Stimulated activated CD4-positive, alpha-beta T cell treated with anti-CD3 and anti-CD28 coated beads, Interleukin-15, amount 100 ng/mL, for 48 hours (primary cell): ENCODE measurements at regions not wholly inside any gene's neighbourhood (a gene's known extent, or its start where the extent isn't known, plus 50 kb on each side); places are given as distances from the start of the nearest gene placed in this dataset.

Experiments used
- DNase-seq, 2 donors: peaks; one replicate each; pipeline ENCODE4 v3.0.0-alpha.2; 2020; ENCODE audit warnings: low read depth in 2 of 2

- DNase-seq: no peak
Observed at GRCh38 chr2:51237626-51238271, 205.8 kb upstream of the NRXN1 start.

GRCh38 chr2:51232027-51232426, 200.1 kb upstream of the NRXN1 start:
- no peak for DNase-seq

DNA sequence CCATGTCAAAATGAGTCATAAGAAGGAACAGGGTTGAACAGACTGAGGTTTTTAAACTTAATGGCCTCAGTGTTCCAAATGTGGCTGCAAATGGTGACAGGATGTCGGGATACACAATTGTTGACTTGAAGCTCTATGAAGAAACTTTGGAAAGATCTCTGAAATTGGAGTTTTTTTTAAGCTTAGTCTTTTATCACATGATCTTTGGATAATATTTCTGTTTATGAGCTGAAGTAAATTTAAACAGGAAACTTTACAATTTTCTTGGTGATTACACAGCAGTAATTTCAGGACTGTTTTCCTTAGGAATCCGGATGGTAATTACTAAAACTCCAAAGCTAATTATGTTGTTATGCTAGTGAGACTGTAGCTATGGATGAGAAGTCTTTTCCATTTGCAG, 199.1 kb upstream of the NRXN1 start:
- DNase-seq: no peak

DNA sequence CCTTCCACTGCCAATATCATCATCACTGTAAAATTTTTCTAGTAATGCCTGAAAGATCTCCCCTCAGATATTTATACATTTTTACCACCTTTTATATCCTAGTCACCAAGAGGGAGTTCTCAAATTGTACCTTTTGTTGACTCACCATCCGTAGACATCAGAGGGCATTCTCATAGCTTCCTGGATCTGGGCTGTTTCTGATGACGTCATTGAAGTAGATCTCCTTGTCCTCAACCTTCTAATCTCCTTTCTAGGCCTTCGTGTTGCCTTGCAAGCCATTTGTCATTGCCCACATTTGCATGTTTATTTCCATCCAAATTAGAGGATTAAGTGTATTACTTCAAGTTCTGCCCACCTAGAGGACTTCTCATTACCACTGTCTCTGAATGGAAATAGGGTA, 193.4 kb upstream of the NRXN1 start:
- DNase-seq: no peak

GRCh38 chr2:51224790-51225189, 192.9 kb upstream of the NRXN1 start:
- DNase-seq: no peak

DNA sequence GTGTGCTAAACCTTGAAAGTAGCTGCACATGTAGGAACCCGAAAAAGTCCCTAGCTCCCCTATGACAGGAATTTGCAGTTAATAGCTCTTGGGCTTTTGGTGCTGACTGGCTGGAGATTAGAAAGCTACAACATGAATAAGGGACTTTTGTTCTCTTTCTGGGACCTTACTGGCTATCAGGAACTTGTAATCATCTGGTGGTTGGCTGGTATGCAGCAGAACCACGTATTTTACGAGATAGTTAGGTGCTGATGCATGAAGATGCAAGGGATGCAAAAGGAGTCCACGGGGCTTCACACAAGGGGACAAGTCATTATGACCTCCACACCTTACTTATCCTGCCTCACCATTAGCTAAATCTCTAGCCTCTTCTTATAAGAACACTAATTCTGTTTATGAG, 190.2 kb upstream of the NRXN1 start:
- no peak for DNase-seq

DNA sequence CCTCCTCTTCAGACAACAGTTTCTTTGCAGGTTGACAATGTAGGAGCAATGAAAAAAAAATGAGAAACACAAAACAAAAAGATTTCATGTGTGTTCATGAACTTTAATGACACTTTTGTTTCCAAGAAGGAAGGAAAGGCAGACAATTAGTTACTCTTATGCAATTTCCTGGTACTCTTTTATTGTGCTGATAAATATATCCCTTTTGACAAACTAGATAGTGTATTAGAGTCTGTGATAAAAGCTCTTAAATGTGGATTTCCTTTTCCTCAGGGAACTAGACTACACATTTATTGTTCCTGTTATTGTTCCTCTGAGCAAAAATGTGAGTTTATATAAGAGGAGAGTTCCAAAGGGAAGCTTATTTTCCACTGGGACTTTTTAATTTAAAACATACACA, 188.7 kb upstream of the NRXN1 start:
- DNase-seq: no peak

GRCh38 chr2:51220080-51220479, 188.1 kb upstream of the NRXN1 start:
- no peak for DNase-seq

GRCh38 chr2:51219468-51219867, 187.5 kb upstream of the NRXN1 start:
- DNase-seq: no peak

DNA sequence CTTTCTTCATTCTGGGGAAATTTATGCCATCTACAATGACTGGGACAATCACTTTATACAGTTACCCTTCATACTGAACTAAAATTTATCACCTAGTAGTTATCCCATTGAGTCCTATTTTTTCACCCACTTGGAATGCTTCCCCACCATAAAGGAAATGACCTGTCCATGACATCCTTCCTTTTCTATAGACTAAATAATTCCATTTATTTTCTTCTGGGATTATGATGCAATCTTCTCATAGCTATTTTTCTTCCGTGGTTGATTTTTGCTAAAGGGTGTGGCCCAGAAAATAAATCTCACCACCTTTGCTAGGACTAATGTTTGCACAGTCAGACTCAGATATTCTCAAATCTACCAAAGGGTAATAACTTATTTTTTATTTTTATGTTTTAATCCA, 186.1 kb upstream of the NRXN1 start:
- no peak for DNase-seq

DNA sequence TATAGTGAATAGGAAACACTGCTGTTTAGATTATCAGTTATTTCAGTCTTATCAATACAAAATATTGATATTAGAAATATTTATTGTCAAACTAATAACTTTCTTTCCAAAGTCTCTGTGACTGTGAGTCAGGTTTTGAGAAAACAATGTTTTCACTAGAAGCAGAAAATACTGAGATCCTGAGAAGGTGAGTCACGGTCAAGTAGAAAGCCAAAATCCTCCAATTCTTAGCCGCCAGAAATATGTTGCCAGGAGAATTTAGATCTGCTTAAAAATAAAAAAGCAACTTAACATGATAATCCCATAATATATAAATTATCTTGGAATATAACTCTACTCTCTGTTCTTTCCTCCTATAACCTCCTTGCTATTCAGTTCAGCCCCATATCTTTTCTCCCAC, 181.9 kb upstream of the NRXN1 start:
- no peak for DNase-seq

- no peak for DNase-seq
Observed at GRCh38 chr2:51212374-51212773, 180.4 kb upstream of the NRXN1 start.

DNA sequence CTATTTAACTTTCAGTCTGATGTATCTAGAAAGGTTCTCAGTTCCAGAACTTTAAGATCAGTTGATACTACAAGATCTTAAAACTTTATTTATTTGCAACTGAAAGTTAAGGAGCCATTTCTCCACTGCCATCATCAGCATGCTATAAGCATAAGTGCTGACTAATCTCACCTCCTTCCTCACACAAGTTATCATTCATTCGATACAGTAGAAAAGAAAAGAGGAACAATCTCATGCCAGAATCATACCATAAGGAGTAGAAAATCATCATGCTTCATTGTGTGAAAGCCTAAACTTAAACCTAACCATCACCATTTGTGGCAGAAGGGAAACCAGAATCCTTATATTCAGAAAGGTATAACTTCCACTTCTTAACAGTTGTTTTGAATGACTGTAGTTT, 176.6 kb upstream of the NRXN1 start:
- no peak for DNase-seq

- no peak for DNase-seq
Observed at GRCh38 chr2:51201295-51201694, 169.4 kb upstream of the NRXN1 start.

DNA sequence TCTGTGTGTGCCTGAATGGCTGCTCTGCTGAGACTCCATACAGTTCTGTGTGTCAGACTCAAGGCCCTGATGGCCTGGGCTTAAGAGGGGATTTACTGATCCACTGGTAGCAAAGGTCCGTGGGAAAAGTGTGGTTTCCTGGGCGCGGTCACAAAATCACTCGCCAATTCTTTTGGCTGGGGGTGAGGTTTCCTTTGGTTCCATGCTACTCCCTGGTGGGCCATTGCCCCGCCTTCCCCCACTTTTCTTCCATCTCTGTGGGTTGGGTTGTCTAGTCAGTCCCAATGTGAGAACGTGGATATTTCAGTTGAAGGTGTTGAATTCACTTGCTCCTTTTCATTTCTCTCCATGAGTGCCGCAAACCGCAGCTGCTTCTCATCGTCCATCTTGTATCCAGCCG, 162.7 kb upstream of the NRXN1 start:
- no peak for DNase-seq

GRCh38 chr2:51170273-51170672, 138.3 kb upstream of the NRXN1 start:
- DNase-seq: no peak

GRCh38 chr2:51165534-51166260, 133.8 kb upstream of the NRXN1 start:
- DNase-seq: no peak

- DNase-seq: no peak
Observed at GRCh38 chr2:51158251-51158650, 126.3 kb upstream of the NRXN1 start.

DNA sequence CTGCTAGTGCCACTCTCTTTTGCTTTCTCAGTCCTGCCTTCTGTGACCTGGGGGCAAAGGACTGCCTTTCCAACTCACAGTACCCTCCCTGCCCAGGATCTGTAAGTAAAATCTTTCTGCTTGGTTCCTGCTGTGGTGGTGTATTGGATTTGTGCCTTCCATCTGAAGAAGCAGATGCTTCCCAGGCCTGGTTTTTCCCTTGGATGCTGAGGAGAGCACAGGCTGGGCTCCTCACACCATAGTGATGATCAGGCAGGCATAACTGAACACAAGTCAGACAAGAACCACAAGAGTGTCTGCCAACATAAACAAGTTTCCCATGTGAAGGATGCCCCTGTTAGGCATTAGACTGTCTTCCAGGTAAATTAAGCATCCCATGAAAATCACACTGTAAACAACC, 121.3 kb upstream of the NRXN1 start:
- no peak for DNase-seq

DNA sequence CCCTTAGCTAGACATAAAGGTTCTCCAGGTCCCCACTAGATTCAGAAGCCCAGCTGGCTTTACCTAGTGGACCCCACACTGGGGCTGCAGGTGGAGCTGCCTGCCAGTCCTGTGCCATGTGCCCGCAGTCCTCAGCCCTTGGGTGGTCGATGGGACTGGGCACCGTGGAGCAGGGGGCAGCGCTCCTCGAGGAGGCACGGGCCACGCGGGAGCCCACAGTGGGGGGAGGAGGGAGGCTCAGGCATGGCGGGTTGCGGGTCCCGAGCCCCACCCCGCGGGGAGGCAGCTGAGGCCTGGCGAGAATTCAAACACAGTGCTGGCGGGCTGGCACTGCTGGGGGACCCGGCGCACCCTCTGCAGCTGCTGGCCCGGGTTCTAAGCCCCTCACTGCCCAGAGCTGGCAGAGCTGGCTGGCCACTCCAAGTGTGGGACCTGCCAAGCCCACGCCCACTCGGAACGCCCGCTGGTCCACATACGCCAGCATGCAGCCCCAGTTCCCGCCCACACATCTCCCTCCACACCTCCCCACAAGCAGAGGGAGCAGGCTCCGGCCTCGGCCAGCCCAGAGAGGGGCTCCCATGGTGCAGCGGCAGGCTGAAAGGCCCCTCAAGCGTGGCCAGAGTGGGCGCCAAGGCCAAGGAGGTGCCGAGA, 119.7 kb upstream of the NRXN1 start:
- DNase-seq: no peak

GRCh38 chr2:51149725-51150124, 117.8 kb upstream of the NRXN1 start:
- no peak for DNase-seq

DNA sequence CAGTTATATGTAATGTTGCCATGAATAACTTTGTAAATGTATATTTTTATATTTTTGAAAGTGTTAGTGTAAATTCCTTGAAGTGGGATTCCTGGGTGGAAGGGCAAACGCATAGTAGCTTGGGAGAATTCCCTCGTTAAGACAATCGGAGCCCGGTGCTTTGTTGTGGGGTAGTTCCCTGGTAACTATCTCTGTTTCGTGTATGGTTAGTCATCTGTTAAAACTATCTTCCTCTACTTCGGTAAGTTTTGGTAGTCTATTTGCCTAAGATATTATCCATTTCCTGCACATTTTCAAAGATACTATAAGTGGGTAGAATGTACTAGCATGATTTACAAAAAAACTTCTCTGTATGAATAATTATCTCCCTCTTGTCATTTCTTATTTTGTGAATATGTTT, 113.8 kb upstream of the NRXN1 start:
- no peak for DNase-seq

DNA sequence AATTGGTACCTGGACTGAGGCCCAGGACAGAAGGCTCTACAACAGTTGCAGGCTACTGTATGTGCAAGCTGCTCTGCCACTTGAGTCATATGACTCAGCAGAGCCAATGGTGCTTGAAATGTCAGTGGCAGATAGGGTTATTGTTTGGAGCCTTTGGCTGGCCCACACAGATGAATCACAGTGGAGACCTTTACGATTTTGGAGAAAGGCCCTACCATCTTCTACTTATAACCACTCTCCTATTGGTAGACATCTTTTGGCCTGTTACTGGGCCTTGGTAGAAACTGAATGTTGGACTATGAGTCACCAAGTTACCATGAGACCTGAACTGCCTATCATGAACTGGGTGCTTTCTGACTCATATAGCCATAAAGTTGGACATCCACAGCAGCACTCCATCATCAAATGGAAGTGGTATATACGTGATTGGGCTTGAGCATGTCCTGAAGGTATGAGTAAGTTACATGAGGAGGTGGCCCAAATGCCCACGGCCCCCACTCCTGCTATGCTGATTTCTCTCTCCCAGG, 88.9 kb upstream of the NRXN1 start:
- DNase-seq: no peak
